Spleen (tissue), 7 donors: ENCODE measurements at regions not wholly inside any gene's neighbourhood (a gene's known extent, or its start where the extent isn't known, plus 50 kb on each side); places are given as distances from the start of the nearest gene placed in this dataset.

ENCODE experiments used
- CTCF ChIP-seq, 11 experiments: fragments of 200-600 bp in 7 of 11; fragments of 450-650 bp in 4 of 11; sonication (generic) in 4 of 11; IDR thresholded peaks in 8 of 11; conservative IDR thresholded peaks in 3 of 11; 1 replicate in 7 of 11; 2 replicates in 4 of 11; pipeline versions ENCODE4 v1.4.0 to v1.8.0; 2016 to 2021; ENCODE audit warnings: antibody characterized with exemption in 11 of 11, inconsistent platforms in 4 of 11, mild to moderate bottlenecking in 1 of 11
- POLR2A ChIP-seq, 3 donors: fragments of 450-650 bp; IDR thresholded peaks; one replicate each; pipeline ENCODE4 v1.5.1; 2017; ENCODE audit warnings: antibody characterized with exemption in 3 of 3, mild to moderate bottlenecking in 1 of 3
- POLR2AphosphoS5 ChIP-seq, 3 donors: sonication (generic); formaldehyde crosslinking; IDR thresholded peaks; one replicate each; pipeline ENCODE4 v1.5.1; 2017; ENCODE audit warnings: antibody characterized with exemption in 3 of 3
- donor health status: DM: no; HTN: no; CAD: no; lungs with moderate emphysema.
- donor health status: DM: no; HTN: no; CAD: no.
- donor health status: DM: no; HTN: no; CAD: no.

DNA sequence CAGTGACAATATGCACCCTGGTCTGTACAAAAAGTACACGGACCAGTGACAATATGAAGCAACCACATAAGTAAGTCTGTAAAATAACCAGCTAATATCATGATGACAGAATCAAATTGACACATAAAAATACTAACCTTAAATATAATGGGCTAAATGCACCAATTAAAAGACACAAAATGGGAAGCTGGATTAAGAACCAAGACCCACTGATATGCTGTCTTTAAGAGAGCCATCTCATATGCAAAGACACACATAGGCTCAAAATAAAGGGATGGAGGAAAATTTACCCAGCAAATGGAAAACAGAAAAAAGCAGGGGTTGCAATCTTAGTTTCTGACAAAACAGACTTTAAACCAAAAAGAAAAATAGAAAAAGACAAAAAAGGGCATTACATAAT is 70.4 kb upstream of the VCAM1 start:
- no peak for TF ChIP-seq CTCF (IDR thresholded peaks at IDR 0.05 in 8 of 11, conservative IDR thresholded peaks at IDR 0.05 in 3 of 11)
- no peak for TF ChIP-seq POLR2A (IDR thresholded peaks at IDR 0.05)
- no peak for TF ChIP-seq POLR2AphosphoS5 (IDR thresholded peaks at IDR 0.05)
